ENCODE measurements at regions not wholly inside any gene's neighbourhood (a gene's known extent, or its start where the extent isn't known, plus 50 kb on each side); places are given as distances from the start of the nearest gene placed in this dataset.
"Not testable (repeated sequence)": the region's sequence is repeated elsewhere in the genome, so short reads cannot be mapped to it uniquely, and the experiment has no call there.

GRCh38 chr4:34504731-34505130 is 1739.6 kb downstream of the ARAP2 start:
- H2BK5ac ChIP-seq (ENCODE audit: low read depth, low read length, poor library complexity, severe bottlenecking); H3K79me1 ChIP-seq (replicated peaks; ENCODE audit: low read length, poor library complexity, severe bottlenecking); H2BK15ac ChIP-seq (ENCODE audit: low read depth, poor library complexity, severe bottlenecking); H3K27ac ChIP-seq (ENCODE audit: low read length, poor library complexity, severe bottlenecking); H3K4ac ChIP-seq (ENCODE audit: low read depth in 1 of 2, low read length in 2 of 2); H4K8ac ChIP-seq (ENCODE audit: low read length); H2BK120ac ChIP-seq (ENCODE audit: low read depth, low read length); H3K4me1 ChIP-seq (ENCODE audit: control insufficient read depth, insufficient read depth, low read depth, low read length); H2BK12ac ChIP-seq (ENCODE audit: low read length in 2 of 2); H3K36me3 ChIP-seq (ENCODE audit: control insufficient read depth in 1 of 2, insufficient read depth in 2 of 2, low read depth in 1 of 2, low read length in 2 of 2); H3K27me3 ChIP-seq (ENCODE audit: control insufficient read depth in 1 of 2, insufficient read depth in 1 of 2, low read length in 2 of 2); H3K18ac ChIP-seq (ENCODE audit: low read depth in 1 of 2, low read length in 2 of 2); H3K23ac ChIP-seq (ENCODE audit: low read length in 2 of 2); H3K4me3 ChIP-seq (ENCODE audit: insufficient read depth in 1 of 2, low read depth in 1 of 2, low read length in 2 of 2); H4K91ac ChIP-seq (ENCODE audit: low read length); H3K9ac ChIP-seq (ENCODE audit: low read length); H3K14ac ChIP-seq (ENCODE audit: low read length in 2 of 2); H3K9me3 ChIP-seq (ENCODE audit: control insufficient read depth, low read length); H3K4me2 ChIP-seq (ENCODE audit: low read length, poor library complexity, severe bottlenecking); DNase-seq; H2AK5ac ChIP-seq (ENCODE audit: low read length, severe bottlenecking); H2AFZ ChIP-seq (ENCODE audit: low read depth, low read length): not testable (repeated sequence)
- WGBS: no CpG with 5 or more reads among the region's 2 CpGs

DNA sequence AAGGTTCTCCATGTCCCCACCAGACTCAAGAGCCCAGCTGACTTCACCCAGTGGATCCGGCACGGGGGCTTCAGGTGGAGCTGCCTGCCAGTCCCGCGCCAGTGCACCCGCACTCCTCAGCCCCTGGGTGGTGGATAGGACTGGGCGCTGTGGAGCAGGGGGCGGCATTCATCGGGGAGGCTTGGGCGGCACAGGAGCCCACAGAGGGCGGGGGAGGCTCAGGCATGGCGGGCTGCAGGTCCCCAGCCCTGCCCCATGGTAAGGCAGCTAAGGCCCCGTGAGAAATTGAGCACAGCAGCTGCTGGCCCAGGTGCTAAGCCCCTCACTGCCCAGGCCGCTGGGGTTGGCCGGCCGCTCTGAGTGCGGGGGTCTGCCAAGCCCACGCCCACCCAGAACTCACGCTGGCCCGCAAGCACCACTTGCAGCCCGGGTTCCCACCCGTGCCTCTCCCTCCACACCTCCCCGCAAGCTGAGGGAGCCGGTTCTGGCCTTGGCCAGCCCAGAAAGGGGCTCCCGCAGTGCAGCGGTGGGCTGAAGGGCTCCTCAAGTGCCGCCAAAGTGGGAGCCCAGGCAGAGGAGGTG is 1737.7 kb downstream of the ARAP2 start:
- H2BK12ac ChIP-seq (ENCODE audit: low read length in 2 of 2); H2BK15ac ChIP-seq (ENCODE audit: low read depth, poor library complexity, severe bottlenecking); H2BK5ac ChIP-seq (ENCODE audit: low read depth, low read length, poor library complexity, severe bottlenecking); H3K4ac ChIP-seq (ENCODE audit: low read depth in 1 of 2, low read length in 2 of 2); H3K23ac ChIP-seq (ENCODE audit: low read length in 2 of 2); H4K91ac ChIP-seq (ENCODE audit: low read length); H3K36me3 ChIP-seq (ENCODE audit: control insufficient read depth in 1 of 2, insufficient read depth in 2 of 2, low read depth in 1 of 2, low read length in 2 of 2); H3K4me1 ChIP-seq (ENCODE audit: control insufficient read depth, insufficient read depth, low read depth, low read length); H2AFZ ChIP-seq (ENCODE audit: low read depth, low read length); H3K79me1 ChIP-seq (replicated peaks; ENCODE audit: low read length, poor library complexity, severe bottlenecking); H2AK5ac ChIP-seq (ENCODE audit: low read length, severe bottlenecking); H3K4me3 ChIP-seq (ENCODE audit: insufficient read depth in 1 of 2, low read depth in 1 of 2, low read length in 2 of 2); H4K8ac ChIP-seq (ENCODE audit: low read length); H3K9me3 ChIP-seq (ENCODE audit: control insufficient read depth, low read length); DNase-seq; H3K9ac ChIP-seq (ENCODE audit: low read length); H2BK120ac ChIP-seq (ENCODE audit: low read depth, low read length); H3K27me3 ChIP-seq (ENCODE audit: control insufficient read depth in 1 of 2, insufficient read depth in 1 of 2, low read length in 2 of 2); H3K18ac ChIP-seq (ENCODE audit: low read depth in 1 of 2, low read length in 2 of 2); H3K4me2 ChIP-seq (ENCODE audit: low read length, poor library complexity, severe bottlenecking); H3K27ac ChIP-seq (ENCODE audit: low read length, poor library complexity, severe bottlenecking): not testable (repeated sequence)
- WGBS: 91% methylated on average over 26 of the region's 26 CpGs
- peak overlapping the region in 1 of 2 experiments; percentile 79 for H3K14ac ChIP-seq (ENCODE audit: low read length in 2 of 2)

DNA sequence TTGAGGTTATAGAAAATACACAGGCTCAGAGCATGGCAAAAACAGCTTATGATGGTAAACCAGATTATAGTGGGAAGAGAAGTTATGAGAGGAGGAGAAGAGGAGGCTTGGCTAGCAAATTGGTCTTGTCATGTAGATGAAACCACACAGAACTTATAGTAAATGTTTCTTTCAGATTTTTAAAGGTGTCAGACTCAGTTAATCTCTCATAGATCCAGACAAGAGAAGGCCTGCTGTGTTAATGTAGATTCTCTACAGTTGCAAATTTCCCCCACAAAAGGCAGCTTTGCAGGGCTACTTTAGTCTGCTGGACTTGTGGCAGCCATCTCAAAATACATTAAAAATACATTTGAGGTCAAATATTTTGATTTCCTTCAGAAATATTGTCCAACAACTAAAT is 1731.7 kb downstream of the ARAP2 start:
- DNase-seq: no peak
- Histone ChIP-seq H2BK5ac (ENCODE audit: low read depth, low read length, poor library complexity, severe bottlenecking) (no peak overlapping the region), H3K79me1 (replicated peaks; ENCODE audit: low read length, poor library complexity, severe bottlenecking) (no peaks in the 10 kb centered on the region), H4K8ac (ENCODE audit: low read length) (no peak overlapping the region), H3K4me3 (ENCODE audit: insufficient read depth in 1 of 2, low read depth in 1 of 2, low read length in 2 of 2) (no peak overlapping the region), H3K27ac (ENCODE audit: low read length, poor library complexity, severe bottlenecking) (no peak overlapping the region), H3K36me3 (ENCODE audit: control insufficient read depth in 1 of 2, insufficient read depth in 2 of 2, low read depth in 1 of 2, low read length in 2 of 2) (no peaks in the 10 kb centered on the region), H3K9ac (ENCODE audit: low read length) (no peak overlapping the region), H3K23ac (ENCODE audit: low read length in 2 of 2) (no peak overlapping the region), H2BK120ac (ENCODE audit: low read depth, low read length) (no peak overlapping the region), H3K4me1 (ENCODE audit: control insufficient read depth, insufficient read depth, low read depth, low read length) (no peaks in the 10 kb centered on the region), H2AK5ac (ENCODE audit: low read length, severe bottlenecking) (no peak overlapping the region), H2BK15ac (ENCODE audit: low read depth, poor library complexity, severe bottlenecking) (no peak overlapping the region), H3K27me3 (ENCODE audit: control insufficient read depth in 1 of 2, insufficient read depth in 1 of 2, low read length in 2 of 2) (no peaks in the 10 kb centered on the region), H3K18ac (ENCODE audit: low read depth in 1 of 2, low read length in 2 of 2) (no peak overlapping the region), H3K4ac (ENCODE audit: low read depth in 1 of 2, low read length in 2 of 2) (no peak overlapping the region), H3K9me3 (ENCODE audit: control insufficient read depth, low read length) (no peaks in the 10 kb centered on the region), H2AFZ (ENCODE audit: low read depth, low read length) (no peak overlapping the region), H3K14ac (ENCODE audit: low read length in 2 of 2) (no peak overlapping the region), H4K91ac (ENCODE audit: low read length) (no peak overlapping the region), H2BK12ac (ENCODE audit: low read length in 2 of 2) (no peak overlapping the region), H3K4me2 (ENCODE audit: low read length, poor library complexity, severe bottlenecking) (no peak overlapping the region)

DNA sequence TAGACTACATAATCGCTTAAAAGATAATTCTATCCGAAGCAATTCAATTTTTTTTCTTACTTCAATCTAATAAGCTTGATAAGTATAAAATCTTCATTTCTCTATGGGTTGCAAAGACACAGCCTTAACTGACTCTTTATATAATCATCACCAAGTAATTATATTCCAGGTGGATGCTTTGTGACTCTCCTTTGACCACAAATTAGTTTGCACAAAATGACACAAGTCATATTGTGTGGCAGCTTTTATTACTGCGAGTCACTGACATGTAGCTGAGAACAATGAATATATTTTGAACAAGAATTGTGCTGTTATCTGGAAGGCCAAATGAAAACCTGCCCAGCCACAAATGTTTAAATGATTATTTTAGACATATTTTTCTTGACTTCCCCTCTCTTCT is 1727.8 kb downstream of the ARAP2 start:
- no peak overlapping the region for H3K18ac ChIP-seq (ENCODE audit: low read depth in 1 of 2, low read length in 2 of 2)
- no peak overlapping the region for H3K23ac ChIP-seq (ENCODE audit: low read length in 2 of 2)
- no peaks in the 10 kb centered on the region for H3K36me3 ChIP-seq (ENCODE audit: control insufficient read depth in 1 of 2, insufficient read depth in 2 of 2, low read depth in 1 of 2, low read length in 2 of 2)
- no peak overlapping the region for H3K4me3 ChIP-seq (ENCODE audit: insufficient read depth in 1 of 2, low read depth in 1 of 2, low read length in 2 of 2)
- H3K27me3 ChIP-seq (ENCODE audit: control insufficient read depth in 1 of 2, insufficient read depth in 1 of 2, low read length in 2 of 2): no peaks in the 10 kb centered on the region
- H4K91ac ChIP-seq (ENCODE audit: low read length): no peak overlapping the region
- WGBS: 100% methylated on average over 3 of the region's 3 CpGs
- H3K27ac ChIP-seq (ENCODE audit: low read length, poor library complexity, severe bottlenecking): no peak overlapping the region
- no peak overlapping the region for H2AFZ ChIP-seq (ENCODE audit: low read depth, low read length)
- H3K4me2 ChIP-seq (ENCODE audit: low read length, poor library complexity, severe bottlenecking): no peak overlapping the region
- no peak overlapping the region for H2BK12ac ChIP-seq (ENCODE audit: low read length in 2 of 2)
- H3K79me1 ChIP-seq (replicated peaks; ENCODE audit: low read length, poor library complexity, severe bottlenecking): no peaks in the 10 kb centered on the region
- no peak overlapping the region for H3K4ac ChIP-seq (ENCODE audit: low read depth in 1 of 2, low read length in 2 of 2)
- no peak overlapping the region for H2AK5ac ChIP-seq (ENCODE audit: low read length, severe bottlenecking)
- no peak overlapping the region for H3K9ac ChIP-seq (ENCODE audit: low read length)
- H3K4me1 ChIP-seq (ENCODE audit: control insufficient read depth, insufficient read depth, low read depth, low read length): no peaks in the 10 kb centered on the region
- H2BK120ac ChIP-seq (ENCODE audit: low read depth, low read length): no peak overlapping the region
- H4K8ac ChIP-seq (ENCODE audit: low read length): no peak overlapping the region
- DNase-seq: no peak
- H2BK15ac ChIP-seq (ENCODE audit: low read depth, poor library complexity, severe bottlenecking): no peak overlapping the region
- no peaks in the 10 kb centered on the region for H3K9me3 ChIP-seq (ENCODE audit: control insufficient read depth, low read length)
- H2BK5ac ChIP-seq (ENCODE audit: low read depth, low read length, poor library complexity, severe bottlenecking): no peak overlapping the region
- no peak overlapping the region for H3K14ac ChIP-seq (ENCODE audit: low read length in 2 of 2)
